IMR-90 (cell line): ENCODE measurements at regions not wholly inside any gene's neighbourhood (a gene's known extent, or its start where the extent isn't known, plus 50 kb on each side); places are given as distances from the start of the nearest gene placed in this dataset.

Experiments used
- ATAC-seq: fragments of 200-7000 bp; cut with Tn5 transposase; 2 replicates; pipeline ENCODE4 v1.9.1; 2020; ENCODE audit warnings: low read depth, mild to moderate bottlenecking, moderate library complexity
- BruUV-seq: library from RNA; stranded (reverse); fragments of 400-500 nt; replicated peaks from 2 replicates; lab custom pipeline; 2021; lab: Mats Ljungman, UMichigan
- CTCF ChIA-PET: fragments of 300-600 bp; formaldehyde crosslinking; extraction: SDS; loops from one replicate; lab custom pipeline; 2021; ENCODE audit warnings: antibody characterized with exemption; lab: Yijun Ruan, JAX
- POLR2A ChIA-PET: fragments of 300-600 bp; sonication (Branson Sonifier 250); formaldehyde crosslinking; loops from one replicate; lab custom pipeline; 2022; ENCODE audit warnings: antibody characterized with exemption; ENCODE audit not compliant: unreplicated experiment; lab: Charles Lee
- DNase-seq: peaks from one replicate; pipeline ENCODE4 v3.0.0; 2013
- H2AFZ ChIP-seq: replicated peaks from 2 replicates; pipeline ENCODE3; 2013; ENCODE audit warnings: low read length, mild to moderate bottlenecking; ENCODE audit not compliant: poor library complexity
- H2AK5ac ChIP-seq: 2 replicates; pipeline ENCODE4 v1.6.1; 2013; ENCODE audit warnings: low read depth, low read length, inconsistent platforms
- H2AK9ac ChIP-seq: replicated peaks from 2 replicates; pipeline ENCODE3; 2013; ENCODE audit warnings: mild to moderate bottlenecking, low read depth, low read length, moderate library complexity; ENCODE audit not compliant: poor library complexity
- H2BK120ac ChIP-seq: 2 replicates; pipeline ENCODE4 v1.6.1; 2013; ENCODE audit warnings: low read depth, low read length, inconsistent platforms
- H2BK15ac ChIP-seq: 3 replicates; pipeline ENCODE4 v1.6.1; 2013; ENCODE audit warnings: low read depth, low read length, inconsistent platforms
- H2BK20ac ChIP-seq: 2 replicates; pipeline ENCODE4 v1.6.1; 2013; ENCODE audit warnings: low read depth, mild to moderate bottlenecking, inconsistent platforms, low read length, moderate library complexity
- H2BK5ac ChIP-seq: 2 replicates; pipeline ENCODE4 v1.6.1; 2013; ENCODE audit warnings: mild to moderate bottlenecking, low read depth, low read length, inconsistent platforms; ENCODE audit not compliant: poor library complexity, severe bottlenecking
- H3K14ac ChIP-seq: replicated peaks from 2 replicates; pipeline ENCODE4 v1.6.1; 2013; ENCODE audit warnings: low read depth, low read length, inconsistent platforms
- H3K18ac ChIP-seq: 2 replicates; pipeline ENCODE4 v1.6.1; 2013; ENCODE audit warnings: low read depth, low read length, control low read depth
- H3K23ac ChIP-seq: 2 replicates; pipeline ENCODE4 v1.6.1; 2013; ENCODE audit warnings: low read depth, low read length, inconsistent platforms
- H3K27ac ChIP-seq: 2 replicates; pipeline ENCODE4 v1.5.1; 2013; ENCODE audit warnings: mild to moderate bottlenecking, control low read depth, low read length; ENCODE audit not compliant: insufficient read depth
- H3K27me3 ChIP-seq: 2 replicates; pipeline ENCODE4 v1.6.1; 2013; ENCODE audit warnings: low read length; ENCODE audit not compliant: control insufficient read depth, insufficient read depth
- H3K36me3 ChIP-seq: 2 replicates; pipeline ENCODE4 v1.6.1; 2013; ENCODE audit warnings: low read length, mixed read lengths; ENCODE audit not compliant: control insufficient read depth, insufficient read depth
- H3K4ac ChIP-seq: 2 replicates; pipeline ENCODE4 v1.6.1; 2013; ENCODE audit warnings: low read depth, low read length, inconsistent platforms
- H3K4me1 ChIP-seq: 2 replicates; pipeline ENCODE4 v1.6.1; 2013; ENCODE audit warnings: low read length, mixed read lengths; ENCODE audit not compliant: control insufficient read depth, insufficient read depth
- H3K4me2 ChIP-seq: 2 replicates; pipeline ENCODE4 v1.6.1; 2013; ENCODE audit warnings: low read depth, mild to moderate bottlenecking, control low read depth, low read length, moderate library complexity
- H3K4me3 ChIP-seq: 2 replicates; pipeline ENCODE4 v1.5.1; 2013; ENCODE audit warnings: low read depth, mild to moderate bottlenecking, control low read depth, low read length, moderate library complexity; ENCODE audit not compliant: insufficient read depth
- H3K56ac ChIP-seq: 2 replicates; pipeline ENCODE4 v1.6.1; 2013; ENCODE audit warnings: low read length, inconsistent platforms; ENCODE audit not compliant: insufficient read depth; ENCODE audit errors: extremely low read depth
- H3K79me1 ChIP-seq, 2 experiments: 2 replicates each; pipeline ENCODE4 v1.6.1; 2013; ENCODE audit warnings: low read length in 2 of 2, inconsistent platforms in 1 of 2, low read depth in 1 of 2
- H3K9ac ChIP-seq: 2 replicates; pipeline ENCODE4 v1.6.1; 2013; ENCODE audit warnings: low read depth, low read length, control low read depth
- H3K9me1 ChIP-seq: 2 replicates; pipeline ENCODE4 v1.6.1; 2013; ENCODE audit warnings: low read length, inconsistent platforms; ENCODE audit not compliant: insufficient read depth
- H3K9me3 ChIP-seq: 2 replicates; pipeline ENCODE4 v1.6.1; 2013; ENCODE audit warnings: low read length; ENCODE audit not compliant: control insufficient read depth, insufficient read depth
- H4K20me1 ChIP-seq: 2 replicates; pipeline ENCODE4 v1.6.1; 2013; ENCODE audit warnings: low read length, inconsistent platforms; ENCODE audit not compliant: insufficient read depth
- H4K5ac ChIP-seq: 2 replicates; pipeline ENCODE4 v1.6.1; 2013; ENCODE audit warnings: mild to moderate bottlenecking, low read depth, low read length, control low read depth
- H4K8ac ChIP-seq, 2 experiments: 2 replicates each; pipeline ENCODE4 v1.6.1; 2013; ENCODE audit warnings: low read depth in 2 of 2, low read length in 2 of 2, control low read depth in 1 of 2, inconsistent platforms in 1 of 2
- H4K91ac ChIP-seq: 2 replicates; pipeline ENCODE4 v1.6.1; 2013; ENCODE audit warnings: low read depth, low read length, inconsistent platforms; ENCODE audit not compliant: insufficient read depth
- BHLHE40 ChIP-seq: fragments of 150-350 bp; IDR thresholded peaks from 2 replicates; pipeline ENCODE4 v1.6.1; 2016; ENCODE audit warnings: mild to moderate bottlenecking, low read depth, low read length
- CHD1 ChIP-seq: IDR thresholded peaks from 2 replicates; pipeline ENCODE4 v1.6.1; 2012; ENCODE audit warnings: low read depth, low read length, improper control_type of control experiment
- CTCF ChIP-seq: conservative IDR thresholded peaks from 2 replicates; pipeline ENCODE4 v1.5.1; 2012; ENCODE audit warnings: mild to moderate bottlenecking, low read depth, low read length, improper control_type of control experiment
- ELK1 ChIP-seq: fragments of 150-350 bp; IDR thresholded peaks from 2 replicates; pipeline ENCODE4 v1.6.1; 2016; ENCODE audit warnings: low read depth, mild to moderate bottlenecking, low read length, moderate library complexity, borderline replicate concordance
- FOS ChIP-seq: fragments of 150-350 bp; IDR thresholded peaks from 2 replicates; pipeline ENCODE4 v1.6.1; 2016; ENCODE audit warnings: low read depth, low read length
- MAFK ChIP-seq: IDR thresholded peaks from 2 replicates; pipeline ENCODE4 v1.6.1; 2012; ENCODE audit warnings: low read depth, low read length, improper control_type of control experiment
- MAZ ChIP-seq: IDR thresholded peaks from 2 replicates; pipeline ENCODE4 v1.6.1; 2012; ENCODE audit warnings: low read depth, mild to moderate bottlenecking, low read length, improper control_type of control experiment, moderate library complexity, borderline replicate concordance
- MXI1 ChIP-seq: IDR thresholded peaks from 2 replicates; pipeline ENCODE4 v1.6.1; 2012; ENCODE audit warnings: low read depth, mild to moderate bottlenecking, low read length, moderate library complexity, borderline replicate concordance
- NFE2L2 ChIP-seq: fragments of 150-350 bp; IDR thresholded peaks from 2 replicates; pipeline ENCODE4 v1.6.1; 2016; ENCODE audit warnings: low read depth, mild to moderate bottlenecking, low read length
- POLR2A ChIP-seq: IDR thresholded peaks from 2 replicates; pipeline ENCODE4 v1.6.1; 2012; ENCODE audit warnings: mild to moderate bottlenecking, low read depth, low read length
- RCOR1 ChIP-seq: IDR thresholded peaks from 2 replicates; pipeline ENCODE4 v1.6.1; 2012; ENCODE audit warnings: mild to moderate bottlenecking, low read length, improper control_type of control experiment; ENCODE audit not compliant: insufficient replicate concordance
- RFX5 ChIP-seq: IDR thresholded peaks from 2 replicates; pipeline ENCODE4 v1.8.0; 2012; ENCODE audit warnings: low read depth, mild to moderate bottlenecking, low read length, moderate library complexity
- SMC3 ChIP-seq: fragments of 150-350 bp; IDR thresholded peaks from 2 replicates; pipeline ENCODE4 v1.6.1; 2016; ENCODE audit warnings: low read depth, mild to moderate bottlenecking, antibody characterized with exemption, low read length, moderate library complexity
- whole genome bisulfite sequencing, 2 experiments: methylation state at CpG; one replicate each; pipeline versions ENCODE4 v1.1.5 to v1.1.7; 2013; ENCODE audit warnings: missing lambda C conversion rate in 2 of 2; ENCODE audit not compliant: insufficient read length in 1 of 2; ENCODE audit errors: extremely low coverage in 2 of 2; 5-methylcytosine and 5-hydroxymethylcytosine counted together
- dilution Hi-C: fragments of 300-500 bp; cut with HindIII; formaldehyde crosslinking; loops from one replicate; pipeline ENCODE4 v1.14.3; 2018; ENCODE audit warnings: low sequenced_read_pairs; ENCODE audit not compliant: unreplicated experiment
- in situ Hi-C: fragments of 300-500 bp; cut with MboI; formaldehyde crosslinking; loops from 3 replicates; pipeline ENCODE4 v1.14.3; 2019; ENCODE audit warnings: low sequenced_read_pairs, inconsistent platforms, mixed read lengths
- intact Hi-C: fragments of 100-400 bp; cut with micrococcal nuclease; formaldehyde crosslinking; loops from 2 replicates; pipeline ENCODE4 v1.10.0; 2022
- TF ChIP-seq, protein P1 (sequence below): fragments of 150-350 bp; IDR thresholded peaks from 2 replicates; pipeline ENCODE4 v1.6.1; 2017; ENCODE audit warnings: mild to moderate bottlenecking, antibody characterized with exemption, low read length, low read depth

DNA sequence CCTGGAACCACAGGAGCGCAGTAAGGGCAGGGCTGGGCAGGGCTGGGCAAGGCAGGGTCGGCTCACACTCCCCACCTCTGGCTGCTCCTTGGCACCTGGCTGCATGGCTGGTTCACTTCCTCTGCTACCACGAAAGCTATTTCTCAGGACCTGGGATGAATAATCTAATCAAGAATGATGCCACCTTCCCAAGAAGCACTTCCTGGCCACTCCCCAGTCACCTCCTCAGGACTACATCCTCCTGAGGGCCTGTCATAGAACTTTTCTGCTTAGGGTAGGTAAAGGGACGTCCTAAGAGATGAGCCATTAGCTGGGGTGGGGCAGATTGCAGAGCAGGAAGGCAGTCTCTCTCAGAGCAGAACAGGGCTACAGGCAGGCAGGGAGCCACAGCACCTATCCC is 288.2 kb upstream of the MAP3K1 start:
- H4K20me1 ChIP-seq, result no peaks in the 10 kb centered on the region
- H3K23ac ChIP-seq, result no peak overlapping the region
- no TSS peak for BruUV-seq
- no peak overlapping the region for H4K91ac ChIP-seq
- H3K9me1 ChIP-seq, result no peaks in the 10 kb centered on the region
- CTCF ChIA-PET, result no interaction called here
- peaks cover 2% of the 10 kb centered on the region; the same call in 1 of the 2 replicates for H3K4me1 ChIP-seq
- no peak overlapping the region for H4K5ac ChIP-seq
- no peak overlapping the region for H3K27ac ChIP-seq
- H3K9me3 ChIP-seq, result no peaks in the 10 kb centered on the region
- H3K4ac ChIP-seq, result no peak overlapping the region
- no peak overlapping the region for H3K4me2 ChIP-seq
- no peak overlapping the region for H3K56ac ChIP-seq
- ATAC-seq (no peak), DNase-seq (no peak)
- H2AFZ ChIP-seq, result no peak overlapping the region
- POLR2A ChIA-PET, result no interaction called here
- WGBS, 2 experiments, result 100% methylated on average over 1 of the region's 4 CpGs; no CpG with 5 or more reads in 1 of the 2 experiments
- H2AK9ac ChIP-seq, result no peak overlapping the region
- TF ChIP-seq RCOR1 (no peak), MAZ (no peak), POLR2A (no peak), CTCF (no peak), NFE2L2 (no peak), BHLHE40 (no peak), RFX5 (no peak), ELK1 (no peak), SMC3 (no peak), FOS (no peak), MAFK (no peak), MXI1 (no peak), CHD1 (no peak)
- TF ChIP-seq, protein P1, sequence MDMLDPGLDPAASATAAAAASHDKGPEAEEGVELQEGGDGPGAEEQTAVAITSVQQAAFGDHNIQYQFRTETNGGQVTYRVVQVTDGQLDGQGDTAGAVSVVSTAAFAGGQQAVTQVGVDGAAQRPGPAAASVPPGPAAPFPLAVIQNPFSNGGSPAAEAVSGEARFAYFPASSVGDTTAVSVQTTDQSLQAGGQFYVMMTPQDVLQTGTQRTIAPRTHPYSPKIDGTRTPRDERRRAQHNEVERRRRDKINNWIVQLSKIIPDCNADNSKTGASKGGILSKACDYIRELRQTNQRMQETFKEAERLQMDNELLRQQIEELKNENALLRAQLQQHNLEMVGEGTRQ, result no peak
- intact Hi-C loops (no loop called here), in situ Hi-C loops (no loop called here), dilution Hi-C loops (no loop called here)
- H2BK120ac ChIP-seq, result no peak overlapping the region
- H2BK20ac ChIP-seq, result no peak overlapping the region
- no peak overlapping the region for H2BK5ac ChIP-seq
- no peak overlapping the region for H3K4me3 ChIP-seq
- no peak overlapping the region for H3K18ac ChIP-seq
- no peak overlapping the region for H2BK15ac ChIP-seq
- no peaks in the 10 kb centered on the region for H3K36me3 ChIP-seq
- no peak overlapping the region for H2AK5ac ChIP-seq
- H4K8ac ChIP-seq, result no peak overlapping the region
- H3K27me3 ChIP-seq, result no peaks in the 10 kb centered on the region
- no peaks in the 10 kb centered on the region for H3K79me1 ChIP-seq
- H3K9ac ChIP-seq, result no peak overlapping the region
- H3K14ac ChIP-seq, result no peak overlapping the region
